HPDE6-E6E7 (cell line): ENCODE measurements at regions not wholly inside any gene's neighbourhood (a gene's known extent, or its start where the extent isn't known, plus 50 kb on each side); places are given as distances from the start of the nearest gene placed in this dataset.
A peak's percentile ranks its signal among the peaks of the same experiment; 100 is the strongest.

Experiments used
- DNase-seq: peaks from one replicate; pipeline ENCODE4 v3.0.0; 2011; ENCODE audit warnings: missing footprints; ENCODE audit errors: extremely low spot score

GRCh38 chr20:22652681-22653588 lies 68.6 kb upstream of the FOXA2 start:
- no peak for DNase-seq

GRCh38 chr20:22653658-22654642 lies 69.6 kb upstream of the FOXA2 start:
- DNase-seq = no peak

GRCh38 chr20:22663528-22664025 lies 79.2 kb upstream of the FOXA2 start:
- no peak for DNase-seq

GRCh38 chr20:22667198-22667597 lies 82.8 kb upstream of the FOXA2 start:
- DNase-seq = no peak

- no peak for DNase-seq
These were observed 87.8 kb upstream of the FOXA2 start for GRCh38 chr20:22672191-22672590.

GRCh38 chr20:22673467-22673866 lies 89.1 kb upstream of the FOXA2 start:
- DNase-seq = no peak

- DNase-seq = no peak
These were observed 91.0 kb upstream of the FOXA2 start for GRCh38 chr20:22675341-22675740.

- DNase-seq = no peak
These were observed 94.3 kb upstream of the FOXA2 start for GRCh38 chr20:22678678-22679077.

GRCh38 chr20:22679197-22679596 lies 94.8 kb upstream of the FOXA2 start:
- no peak for DNase-seq

GRCh38 chr20:22680031-22680740 lies 95.8 kb upstream of the FOXA2 start:
- no peak for DNase-seq

GRCh38 chr20:22681591-22682248 lies 97.3 kb upstream of the FOXA2 start:
- no peak for DNase-seq

GRCh38 chr20:22682381-22682780 lies 98.0 kb upstream of the FOXA2 start:
- DNase-seq = no peak

GRCh38 chr20:22684072-22684762 lies 99.8 kb upstream of the FOXA2 start:
- DNase-seq = peak; percentile 73

- no peak for DNase-seq
These were observed 100.5 kb upstream of the FOXA2 start for GRCh38 chr20:22684763-22685443.

- DNase-seq = peak; percentile 66
These were observed 101.7 kb upstream of the FOXA2 start for GRCh38 chr20:22686097-22686496.

- no peak for DNase-seq
These were observed 103.4 kb upstream of the FOXA2 start for GRCh38 chr20:22687676-22688349.

GRCh38 chr20:22688485-22688884 lies 104.1 kb upstream of the FOXA2 start:
- DNase-seq = no peak

GRCh38 chr20:22689266-22689665 lies 104.9 kb upstream of the FOXA2 start:
- DNase-seq = no peak

GRCh38 chr20:22690000-22690399 lies 105.6 kb upstream of the FOXA2 start:
- DNase-seq = no peak
